Subcutaneous abdominal adipose tissue (tissue), 5 donors: ENCODE measurements at regions not wholly inside any gene's neighbourhood (a gene's known extent, or its start where the extent isn't known, plus 50 kb on each side); places are given as distances from the start of the nearest gene placed in this dataset.

Source experiments
- H3K27ac ChIP-seq: one replicate; pipeline ENCODE4 v1.7.0; 2013; ENCODE audit warnings: low read depth, mild to moderate bottlenecking, inconsistent platforms, low read length, moderate library complexity
- H3K27me3 ChIP-seq, 5 donors: one replicate each; pipeline ENCODE4 v1.7.0; 2013; ENCODE audit warnings: low read length in 5 of 5, inconsistent platforms in 1 of 5; ENCODE audit not compliant: control insufficient read depth in 5 of 5, insufficient read depth in 4 of 5
- H3K36me3 ChIP-seq, 5 donors: one replicate each; pipeline ENCODE4 v1.7.0; 2013; ENCODE audit warnings: low read length in 5 of 5; ENCODE audit not compliant: control insufficient read depth in 5 of 5, insufficient read depth in 5 of 5
- H3K4me1 ChIP-seq, 5 donors: one replicate each; pipeline ENCODE4 v1.7.0; 2013; ENCODE audit warnings: low read length in 5 of 5, mild to moderate bottlenecking in 3 of 5, moderate library complexity in 1 of 5; ENCODE audit not compliant: control insufficient read depth in 5 of 5, insufficient read depth in 5 of 5
- H3K4me3 ChIP-seq, 5 donors: one replicate each; pipeline ENCODE4 v1.7.0; 2013; ENCODE audit warnings: low read length in 5 of 5, low read depth in 1 of 5
- H3K9ac ChIP-seq, 5 donors: one replicate each; pipeline ENCODE4 v1.7.0; 2013; ENCODE audit warnings: low read length in 5 of 5, mild to moderate bottlenecking in 4 of 5, moderate library complexity in 3 of 5
- H3K9me3 ChIP-seq, 5 donors: one replicate each; pipeline ENCODE4 v1.7.0; 2013; ENCODE audit warnings: low read length in 5 of 5; ENCODE audit not compliant: control insufficient read depth in 5 of 5
- donor health status: healthy.
- donor health status: healthy.
- donor health status: healthy.
- donor health status: healthy.
- donor health status: healthy.

GRCh38 chr5:31051316-31051715, 142.2 kb upstream of the CDH6 start:
- no peak overlapping the region for H3K9ac ChIP-seq
- peaks cover 0 to 31% (median 14%) of the 10 kb centered on the region in 5 donors for H3K4me1 ChIP-seq
- H3K4me3 ChIP-seq: no peak overlapping the region
- no peaks in the 10 kb centered on the region for H3K9me3 ChIP-seq
- no peaks in the 10 kb centered on the region for H3K27me3 ChIP-seq
- H3K36me3 ChIP-seq: no peaks in the 10 kb centered on the region
- H3K27ac ChIP-seq: no peak overlapping the region

- Histone ChIP-seq H3K9ac (peak overlapping the region in 1 of 5 donors; percentile 29), H3K4me3 (no peak overlapping the region), H3K4me1 (peaks cover 0 to 31% (median 14%) of the 10 kb centered on the region in 5 donors), H3K36me3 (no peaks in the 10 kb centered on the region), H3K9me3 (no peaks in the 10 kb centered on the region), H3K27me3 (no peaks in the 10 kb centered on the region), H3K27ac (no peak overlapping the region)
Observed at GRCh38 chr5:31049936-31050704, 143.4 kb upstream of the CDH6 start.

- Histone ChIP-seq H3K4me3 (no peak overlapping the region), H3K9me3 (no peaks in the 10 kb centered on the region), H3K27me3 (no peaks in the 10 kb centered on the region), H3K27ac (no peak overlapping the region), H3K4me1 (peaks cover 0 to 29% (median 14%) of the 10 kb centered on the region in 5 donors), H3K9ac (no peak overlapping the region), H3K36me3 (no peaks in the 10 kb centered on the region)
Observed at GRCh38 chr5:31049461-31049860, 144.0 kb upstream of the CDH6 start.

GRCh38 chr5:31048282-31049270, 144.9 kb upstream of the CDH6 start:
- H3K4me1 ChIP-seq: peaks cover 0 to 29% (median 14%) of the 10 kb centered on the region in 5 donors
- H3K9ac ChIP-seq: no peak overlapping the region
- H3K36me3 ChIP-seq: no peaks in the 10 kb centered on the region
- no peaks in the 10 kb centered on the region for H3K9me3 ChIP-seq
- H3K4me3 ChIP-seq: no peak overlapping the region
- no peaks in the 10 kb centered on the region for H3K27me3 ChIP-seq
- H3K27ac ChIP-seq: no peak overlapping the region

GRCh38 chr5:31047621-31048020, 145.9 kb upstream of the CDH6 start:
- Histone ChIP-seq H3K36me3 (no peaks in the 10 kb centered on the region), H3K4me3 (no peak overlapping the region), H3K27ac (no peak overlapping the region), H3K9ac (no peak overlapping the region), H3K27me3 (no peaks in the 10 kb centered on the region), H3K9me3 (no peaks in the 10 kb centered on the region), H3K4me1 (peaks cover 0 to 29% (median 14%) of the 10 kb centered on the region in 5 donors)

- Histone ChIP-seq H3K27me3 (no peaks in the 10 kb centered on the region), H3K4me3 (no peak overlapping the region), H3K9ac (no peak overlapping the region), H3K36me3 (no peaks in the 10 kb centered on the region), H3K27ac (no peak overlapping the region), H3K4me1 (peaks cover 0 to 29% (median 14%) of the 10 kb centered on the region in 5 donors), H3K9me3 (no peaks in the 10 kb centered on the region)
Observed at GRCh38 chr5:31047007-31047406, 146.5 kb upstream of the CDH6 start.

GRCh38 chr5:31036411-31036810, 157.1 kb upstream of the CDH6 start:
- no peaks in the 10 kb centered on the region for H3K4me1 ChIP-seq
- H3K9me3 ChIP-seq: peaks cover 0 to 5% (median 0%) of the 10 kb centered on the region in 5 donors
- no peak overlapping the region for H3K4me3 ChIP-seq
- no peaks in the 10 kb centered on the region for H3K36me3 ChIP-seq
- no peak overlapping the region for H3K27ac ChIP-seq
- no peaks in the 10 kb centered on the region for H3K27me3 ChIP-seq
- H3K9ac ChIP-seq: no peak overlapping the region

- H3K36me3 ChIP-seq: no peaks in the 10 kb centered on the region
- H3K27me3 ChIP-seq: no peaks in the 10 kb centered on the region
- peaks cover 0 to 3% (median 0%) of the 10 kb centered on the region in 5 donors for H3K9me3 ChIP-seq
- no peak overlapping the region for H3K27ac ChIP-seq
- H3K9ac ChIP-seq: no peak overlapping the region
- no peaks in the 10 kb centered on the region for H3K4me1 ChIP-seq
- H3K4me3 ChIP-seq: no peak overlapping the region
Observed at GRCh38 chr5:31033295-31033694, 160.2 kb upstream of the CDH6 start.

GRCh38 chr5:31029925-31030324, 163.6 kb upstream of the CDH6 start:
- Histone ChIP-seq H3K9ac (no peak overlapping the region), H3K4me3 (no peak overlapping the region), H3K4me1 (no peaks in the 10 kb centered on the region), H3K27me3 (no peaks in the 10 kb centered on the region), H3K9me3 (peaks cover 0 to 3% (median 0%) of the 10 kb centered on the region in 5 donors), H3K36me3 (no peaks in the 10 kb centered on the region), H3K27ac (no peak overlapping the region)

GRCh38 chr5:31027721-31028120, 165.8 kb upstream of the CDH6 start:
- H3K27ac ChIP-seq: no peak overlapping the region
- no peak overlapping the region for H3K9ac ChIP-seq
- no peaks in the 10 kb centered on the region for H3K4me1 ChIP-seq
- H3K4me3 ChIP-seq: no peak overlapping the region
- no peaks in the 10 kb centered on the region for H3K36me3 ChIP-seq
- H3K9me3 ChIP-seq: peaks cover 0 to 3% (median 0%) of the 10 kb centered on the region in 5 donors
- no peaks in the 10 kb centered on the region for H3K27me3 ChIP-seq
